Gastrocnemius medialis (tissue), 4 donors: ENCODE measurements at regions not wholly inside any gene's neighbourhood (a gene's known extent, or its start where the extent isn't known, plus 50 kb on each side); places are given as distances from the start of the nearest gene placed in this dataset.
"Not testable (repeated sequence)": the region's sequence is repeated elsewhere in the genome, so short reads cannot be mapped to it uniquely, and the experiment has no call there.

Source experiments
- POLR2A ChIP-seq, 2 donors: fragments of 450-650 bp; IDR thresholded peaks; one replicate each; pipeline ENCODE4 v1.6.1; 2017; ENCODE audit warnings: antibody characterized with exemption in 2 of 2, mild to moderate bottlenecking in 2 of 2, moderate library complexity in 2 of 2
- TF ChIP-seq, protein P1 (sequence below), 5 experiments: fragments of 450-650 bp in 3 of 5; fragments of 200-600 bp in 2 of 5; sonication (generic) in 2 of 5; IDR thresholded peaks in 4 of 5; conservative IDR thresholded peaks in 1 of 5; 1 replicate in 4 of 5; 2 replicates in 1 of 5; pipeline ENCODE4 v1.5.1; 2016 to 2019; ENCODE audit warnings: antibody characterized with exemption in 5 of 5, mild to moderate bottlenecking in 3 of 5, moderate library complexity in 3 of 5

DNA sequence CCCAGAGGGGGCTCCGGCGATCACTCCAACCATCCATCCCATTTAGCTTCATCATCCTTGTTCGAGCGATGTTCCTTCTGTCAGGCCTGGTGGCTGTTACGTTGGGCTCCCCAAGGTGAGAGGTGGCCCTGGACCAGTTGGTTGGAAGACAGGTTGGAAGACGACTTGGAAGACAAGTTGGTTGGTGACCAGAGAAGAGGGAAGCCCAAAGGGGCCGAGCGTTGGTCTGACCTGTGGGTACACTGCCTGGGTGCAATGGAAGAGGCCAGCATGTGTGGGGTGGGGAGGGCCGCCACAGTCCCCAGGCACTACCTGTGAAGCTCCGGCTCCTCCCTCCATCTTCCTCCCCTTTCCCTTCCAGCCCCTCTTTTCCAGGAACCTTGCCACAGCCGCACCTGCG is 60.9 kb downstream of the GOLGA8B start:
- TF ChIP-seq, protein P1, sequence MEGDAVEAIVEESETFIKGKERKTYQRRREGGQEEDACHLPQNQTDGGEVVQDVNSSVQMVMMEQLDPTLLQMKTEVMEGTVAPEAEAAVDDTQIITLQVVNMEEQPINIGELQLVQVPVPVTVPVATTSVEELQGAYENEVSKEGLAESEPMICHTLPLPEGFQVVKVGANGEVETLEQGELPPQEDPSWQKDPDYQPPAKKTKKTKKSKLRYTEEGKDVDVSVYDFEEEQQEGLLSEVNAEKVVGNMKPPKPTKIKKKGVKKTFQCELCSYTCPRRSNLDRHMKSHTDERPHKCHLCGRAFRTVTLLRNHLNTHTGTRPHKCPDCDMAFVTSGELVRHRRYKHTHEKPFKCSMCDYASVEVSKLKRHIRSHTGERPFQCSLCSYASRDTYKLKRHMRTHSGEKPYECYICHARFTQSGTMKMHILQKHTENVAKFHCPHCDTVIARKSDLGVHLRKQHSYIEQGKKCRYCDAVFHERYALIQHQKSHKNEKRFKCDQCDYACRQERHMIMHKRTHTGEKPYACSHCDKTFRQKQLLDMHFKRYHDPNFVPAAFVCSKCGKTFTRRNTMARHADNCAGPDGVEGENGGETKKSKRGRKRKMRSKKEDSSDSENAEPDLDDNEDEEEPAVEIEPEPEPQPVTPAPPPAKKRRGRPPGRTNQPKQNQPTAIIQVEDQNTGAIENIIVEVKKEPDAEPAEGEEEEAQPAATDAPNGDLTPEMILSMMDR (IDR thresholded peaks at IDR 0.05 in 4 of 5, conservative IDR thresholded peaks at IDR 0.05 in 1 of 5), result not testable (repeated sequence)
- TF ChIP-seq POLR2A (IDR thresholded peaks at IDR 0.05), result not testable (repeated sequence)
